ENCODE measurements at regions not wholly inside any gene's neighbourhood (a gene's known extent, or its start where the extent isn't known, plus 50 kb on each side); places are given as distances from the start of the nearest gene placed in this dataset.

DNA sequence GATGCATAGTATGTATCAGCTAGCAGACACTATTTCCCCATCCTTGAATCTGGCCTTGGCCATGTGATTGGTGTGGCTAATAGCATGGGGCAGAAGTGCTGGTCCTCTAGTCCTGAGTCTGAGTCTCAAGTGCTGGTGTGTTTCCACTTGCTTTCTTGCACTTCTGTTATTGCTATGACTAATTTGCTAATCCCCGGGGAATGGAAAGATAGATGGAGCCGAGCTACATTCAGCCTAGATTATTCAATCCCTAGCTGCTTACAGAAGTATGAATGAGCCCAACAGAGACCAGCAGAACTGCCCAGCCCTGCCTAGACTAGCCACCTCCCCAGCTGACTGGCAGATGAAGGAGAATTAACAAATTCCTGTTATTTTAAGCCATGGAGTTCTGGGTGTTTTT is 53.2 kb upstream of the SYPL1 start:
- TF ChIP-seq, protein P1, sequence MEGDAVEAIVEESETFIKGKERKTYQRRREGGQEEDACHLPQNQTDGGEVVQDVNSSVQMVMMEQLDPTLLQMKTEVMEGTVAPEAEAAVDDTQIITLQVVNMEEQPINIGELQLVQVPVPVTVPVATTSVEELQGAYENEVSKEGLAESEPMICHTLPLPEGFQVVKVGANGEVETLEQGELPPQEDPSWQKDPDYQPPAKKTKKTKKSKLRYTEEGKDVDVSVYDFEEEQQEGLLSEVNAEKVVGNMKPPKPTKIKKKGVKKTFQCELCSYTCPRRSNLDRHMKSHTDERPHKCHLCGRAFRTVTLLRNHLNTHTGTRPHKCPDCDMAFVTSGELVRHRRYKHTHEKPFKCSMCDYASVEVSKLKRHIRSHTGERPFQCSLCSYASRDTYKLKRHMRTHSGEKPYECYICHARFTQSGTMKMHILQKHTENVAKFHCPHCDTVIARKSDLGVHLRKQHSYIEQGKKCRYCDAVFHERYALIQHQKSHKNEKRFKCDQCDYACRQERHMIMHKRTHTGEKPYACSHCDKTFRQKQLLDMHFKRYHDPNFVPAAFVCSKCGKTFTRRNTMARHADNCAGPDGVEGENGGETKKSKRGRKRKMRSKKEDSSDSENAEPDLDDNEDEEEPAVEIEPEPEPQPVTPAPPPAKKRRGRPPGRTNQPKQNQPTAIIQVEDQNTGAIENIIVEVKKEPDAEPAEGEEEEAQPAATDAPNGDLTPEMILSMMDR (IDR thresholded peaks at IDR 0.05), result no peak
- no peak for TF ChIP-seq POLR2A (IDR thresholded peaks at IDR 0.05)
